ENCODE measurements at regions not wholly inside any gene's neighbourhood (a gene's known extent, or its start where the extent isn't known, plus 50 kb on each side); places are given as distances from the start of the nearest gene placed in this dataset.

DNA sequence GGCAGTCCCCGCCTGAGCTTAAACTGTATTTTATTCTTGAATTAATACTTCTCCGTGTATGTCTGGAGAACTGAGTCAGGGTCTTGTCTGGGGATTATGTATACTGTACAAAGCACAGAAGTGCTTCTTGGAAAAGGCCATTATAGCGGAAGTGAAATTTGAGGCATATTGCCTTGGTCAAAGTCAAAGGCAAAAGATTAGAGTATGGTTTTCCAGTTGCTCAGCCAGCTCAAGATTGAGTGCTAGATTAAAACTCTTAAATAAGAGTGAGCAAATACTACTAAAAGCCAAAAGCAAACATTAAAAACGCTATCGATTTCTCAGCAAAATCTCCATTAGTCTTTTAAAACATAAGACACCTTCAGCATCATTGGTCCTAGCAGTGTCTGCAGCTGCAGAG lies 207.7 kb upstream of the MAN1A1 start:
- TF ChIP-seq POLR2A (IDR thresholded peaks at IDR 0.05) (no peak), CTCF (IDR thresholded peaks at IDR 0.05) (no peak)

Data from tibial nerve (tissue), 3 donors.